K562 (cell line): ENCODE measurements at regions not wholly inside any gene's neighbourhood (a gene's known extent, or its start where the extent isn't known, plus 50 kb on each side); places are given as distances from the start of the nearest gene placed in this dataset.

Experiments used
- CTCF ChIP-seq, 3 experiments: IDR thresholded peaks in 2 of 3; conservative IDR thresholded peaks in 1 of 3; 2 replicates each; pipeline ENCODE4 v1.5.1; 2011 to 2012; ENCODE audit warnings: low read length in 3 of 3, mild to moderate bottlenecking in 3 of 3, control low read depth in 2 of 3, improper control_type of control experiment in 1 of 3, inconsistent platforms in 1 of 3, low read depth in 1 of 3, mixed read lengths in 1 of 3, moderate library complexity in 1 of 3; ENCODE audit not compliant: insufficient read depth in 2 of 3
- FOXJ3 ChIP-seq: sonication (generic); formaldehyde crosslinking; IDR thresholded peaks from 2 replicates; pipeline ENCODE4 v1.4.0; 2020; ENCODE audit warnings: mild to moderate bottlenecking, missing genetic modification reagents
- HDAC1 ChIP-seq, 2 experiments: fragments of 450-650 bp; IDR thresholded peaks; 2 replicates each; pipeline ENCODE4 v1.6.1; 2016 to 2017; ENCODE audit warnings: inconsistent platforms in 1 of 2, mild to moderate bottlenecking in 1 of 2, moderate library complexity in 1 of 2
- HIVEP1 ChIP-seq: fragments of 250-450 bp; sonication (Bioruptor Pico); IDR thresholded peaks from 2 replicates; pipeline ENCODE4 v1.4.0; 2020; ENCODE audit warnings: mild to moderate bottlenecking
- L3MBTL2 ChIP-seq: fragments of 450-650 bp; IDR thresholded peaks from 2 replicates; pipeline ENCODE4 v1.6.1; 2016; ENCODE audit warnings: mild to moderate bottlenecking, moderate library complexity
- NFIX ChIP-seq: fragments of 250-450 bp; sonication (Bioruptor Pico); IDR thresholded peaks from 2 replicates; pipeline ENCODE4 v1.4.0; 2020; ENCODE audit warnings: low read depth, mild to moderate bottlenecking, moderate library complexity
- POLR2A ChIP-seq: fragments of 450-650 bp; conservative IDR thresholded peaks from 2 replicates; pipeline ENCODE4 v1.6.1; 2016
- RAD21 ChIP-seq, 2 experiments: fragments of 250-450 bp in 1 of 2; fragments of 450-650 bp in 1 of 2; sonication (Bioruptor Pico) in 1 of 2; formaldehyde crosslinking in 1 of 2; IDR thresholded peaks in 1 of 2; conservative IDR thresholded peaks in 1 of 2; 2 replicates each; pipeline versions ENCODE4 v1.4.0 to v1.8.0; 2020 to 2022; ENCODE audit warnings: mild to moderate bottlenecking in 2 of 2, moderate library complexity in 1 of 2
- XRCC5 ChIP-seq: fragments of 200-400 bp; formaldehyde crosslinking; IDR thresholded peaks from 2 replicates; pipeline ENCODE4 v1.6.1; 2017; ENCODE audit warnings: low read depth, mild to moderate bottlenecking, low read length
- TF ChIP-seq, protein P1 (sequence below): fragments of 450-650 bp; conservative IDR thresholded peaks from 2 replicates; pipeline ENCODE4 v1.6.1; 2016; ENCODE audit warnings: missing genetic modification characterization, low read depth, mild to moderate bottlenecking, missing compliant biosample characterization, moderate library complexity

DNA sequence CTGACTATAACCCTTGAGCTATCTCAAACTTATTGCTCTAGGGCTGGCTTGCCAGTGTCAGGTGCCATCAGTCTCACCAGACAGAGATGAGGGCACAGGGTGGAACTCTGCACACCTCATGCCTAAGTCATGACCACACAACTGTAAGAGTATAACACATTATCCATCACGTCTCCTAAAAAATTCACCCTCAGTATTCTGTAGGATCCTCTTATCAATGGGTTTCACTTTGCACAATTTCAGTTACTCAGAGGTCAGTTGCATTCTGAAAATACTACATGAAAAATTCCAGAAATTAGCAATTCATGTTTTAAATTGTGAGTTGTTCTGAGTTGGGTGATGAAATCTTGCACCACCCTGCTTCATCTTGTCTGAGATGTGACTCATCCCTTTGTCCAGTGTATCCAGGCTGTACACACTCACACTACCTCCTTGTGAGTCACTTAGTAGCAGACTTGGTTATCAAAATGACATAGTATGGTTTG, 690.9 kb upstream of the CDH18 start:
- TF ChIP-seq CTCF (IDR thresholded peaks at IDR 0.05 in 2 of 3, conservative IDR thresholded peaks at IDR 0.05 in 1 of 3; ENCODE audit: insufficient read depth in 2 of 3, low read depth in 1 of 3, low read length in 3 of 3) (no peak), POLR2A (no peak), FOXJ3 (CRISPR knock-in tag) (no peak), XRCC5 (no peak), HIVEP1 (no peak), NFIX (CRISPR knock-in tag) (no peak), HDAC1 (IDR thresholded peaks at IDR 0.05) (no peak), L3MBTL2 (no peak), RAD21 (CRISPR knock-in tag; conservative IDR thresholded peaks at IDR 0.05 in 1 of 2, IDR thresholded peaks at IDR 0.05 in 1 of 2) (no peak)
- TF ChIP-seq, protein P1, sequence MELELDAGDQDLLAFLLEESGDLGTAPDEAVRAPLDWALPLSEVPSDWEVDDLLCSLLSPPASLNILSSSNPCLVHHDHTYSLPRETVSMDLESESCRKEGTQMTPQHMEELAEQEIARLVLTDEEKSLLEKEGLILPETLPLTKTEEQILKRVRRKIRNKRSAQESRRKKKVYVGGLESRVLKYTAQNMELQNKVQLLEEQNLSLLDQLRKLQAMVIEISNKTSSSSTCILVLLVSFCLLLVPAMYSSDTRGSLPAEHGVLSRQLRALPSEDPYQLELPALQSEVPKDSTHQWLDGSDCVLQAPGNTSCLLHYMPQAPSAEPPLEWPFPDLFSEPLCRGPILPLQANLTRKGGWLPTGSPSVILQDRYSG (tag), result no peak
